Smooth muscle cell (in vitro differentiated cells): ENCODE measurements at regions not wholly inside any gene's neighbourhood (a gene's known extent, or its start where the extent isn't known, plus 50 kb on each side); places are given as distances from the start of the nearest gene placed in this dataset.
"Not testable (repeated sequence)": the region's sequence is repeated elsewhere in the genome, so short reads cannot be mapped to it uniquely, and the experiment has no call there.

Experiments
- DNase-seq: peaks from one replicate; lab custom pipeline; 2025; ENCODE audit not compliant: unreplicated experiment; lab: John Stamatoyannopoulos, UW
- H2AFZ ChIP-seq: fragments of 200-600 bp; sonication (generic); 2 replicates; pipeline ENCODE4 v1.6.0; 2016; ENCODE audit warnings: antibody characterized with exemption, low read depth, mild to moderate bottlenecking
- H3F3A ChIP-seq: fragments of 200-600 bp; sonication (generic); 2 replicates; pipeline ENCODE4 v1.6.0; 2017; ENCODE audit warnings: antibody characterized with exemption, low read depth
- H3K27ac ChIP-seq: fragments of 200-600 bp; sonication (generic); 2 replicates; pipeline ENCODE4 v1.5.1; 2016; ENCODE audit warnings: low read depth, mild to moderate bottlenecking
- H3K27me3 ChIP-seq: fragments of 200-600 bp; sonication (generic); 2 replicates; pipeline ENCODE4 v1.6.1; 2016; ENCODE audit warnings: low read depth, mild to moderate bottlenecking
- H3K36me3 ChIP-seq: fragments of 200-600 bp; sonication (generic); 2 replicates; pipeline ENCODE4 v1.5.1; 2016; ENCODE audit warnings: low read depth
- H3K4me1 ChIP-seq: fragments of 200-600 bp; sonication (generic); 2 replicates; pipeline ENCODE4 v1.5.1; 2016; ENCODE audit warnings: low read depth
- H3K4me2 ChIP-seq: fragments of 200-600 bp; sonication (generic); 2 replicates; pipeline ENCODE4 v1.6.0; 2016; ENCODE audit warnings: mild to moderate bottlenecking
- H3K4me3 ChIP-seq: fragments of 200-600 bp; sonication (generic); 2 replicates; pipeline ENCODE4 v1.5.1; 2016; ENCODE audit warnings: mild to moderate bottlenecking
- H3K79me2 ChIP-seq: fragments of 200-600 bp; sonication (generic); 2 replicates; pipeline ENCODE4 v1.6.0; 2016; ENCODE audit warnings: low read depth, mild to moderate bottlenecking
- H3K9ac ChIP-seq: fragments of 200-600 bp; sonication (generic); 2 replicates; pipeline ENCODE4 v1.6.0; 2016; ENCODE audit warnings: low read depth
- H3K9me3 ChIP-seq: fragments of 200-600 bp; sonication (generic); replicated peaks from 2 replicates; pipeline ENCODE4 v1.5.1; 2016; ENCODE audit warnings: low read depth
- H4K20me1 ChIP-seq: fragments of 200-600 bp; sonication (generic); 2 replicates; pipeline ENCODE4 v1.6.0; 2016; ENCODE audit warnings: low read depth
- WGBS: methylation state at CpG from one replicate; pipeline ENCODE4 v1.1.7; 2016; ENCODE audit warnings: low lambda C conversion rate; 5-methylcytosine and 5-hydroxymethylcytosine counted together
- TF ChIP-seq, protein P1 (sequence below): fragments of 200-600 bp; sonication (generic); IDR thresholded peaks from 2 replicates; pipeline ENCODE4 v1.5.1; 2017; ENCODE audit warnings: borderline replicate concordance, mild to moderate bottlenecking, antibody characterized with exemption; ENCODE audit not compliant: insufficient read depth, poor library complexity, severe bottlenecking

DNA sequence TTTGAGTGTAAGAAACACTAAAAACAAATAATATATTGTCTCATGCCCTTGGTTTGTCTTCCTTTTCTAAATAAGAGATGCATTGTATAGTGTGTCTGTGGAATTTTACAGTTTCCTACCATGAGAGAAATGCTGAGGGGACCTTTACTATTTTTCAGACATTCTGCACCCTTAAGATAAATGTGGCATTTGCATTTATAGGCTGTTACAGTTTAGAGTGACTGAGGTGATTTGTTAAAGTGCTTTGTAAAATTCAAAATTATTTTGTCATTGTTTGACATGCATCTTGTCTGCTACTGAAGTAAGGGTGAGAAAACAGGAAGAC, 78.9 kb upstream of the ZSWIM2 start:
- Histone ChIP-seq H3F3A (no peaks in the 10 kb centered on the region), H2AFZ (no peak overlapping the region), H3K4me3 (no peak overlapping the region), H3K36me3 (no peaks in the 10 kb centered on the region), H3K9ac (no peak overlapping the region), H3K27ac (no peak overlapping the region), H4K20me1 (no peaks in the 10 kb centered on the region), H3K4me2 (no peak overlapping the region), H3K27me3 (no peaks in the 10 kb centered on the region), H3K9me3 (no peaks in the 10 kb centered on the region), H3K4me1 (no peaks in the 10 kb centered on the region), H3K79me2 (no peaks in the 10 kb centered on the region)
- no peak for DNase-seq
- TF ChIP-seq, protein P1, sequence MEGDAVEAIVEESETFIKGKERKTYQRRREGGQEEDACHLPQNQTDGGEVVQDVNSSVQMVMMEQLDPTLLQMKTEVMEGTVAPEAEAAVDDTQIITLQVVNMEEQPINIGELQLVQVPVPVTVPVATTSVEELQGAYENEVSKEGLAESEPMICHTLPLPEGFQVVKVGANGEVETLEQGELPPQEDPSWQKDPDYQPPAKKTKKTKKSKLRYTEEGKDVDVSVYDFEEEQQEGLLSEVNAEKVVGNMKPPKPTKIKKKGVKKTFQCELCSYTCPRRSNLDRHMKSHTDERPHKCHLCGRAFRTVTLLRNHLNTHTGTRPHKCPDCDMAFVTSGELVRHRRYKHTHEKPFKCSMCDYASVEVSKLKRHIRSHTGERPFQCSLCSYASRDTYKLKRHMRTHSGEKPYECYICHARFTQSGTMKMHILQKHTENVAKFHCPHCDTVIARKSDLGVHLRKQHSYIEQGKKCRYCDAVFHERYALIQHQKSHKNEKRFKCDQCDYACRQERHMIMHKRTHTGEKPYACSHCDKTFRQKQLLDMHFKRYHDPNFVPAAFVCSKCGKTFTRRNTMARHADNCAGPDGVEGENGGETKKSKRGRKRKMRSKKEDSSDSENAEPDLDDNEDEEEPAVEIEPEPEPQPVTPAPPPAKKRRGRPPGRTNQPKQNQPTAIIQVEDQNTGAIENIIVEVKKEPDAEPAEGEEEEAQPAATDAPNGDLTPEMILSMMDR: no peak

DNA sequence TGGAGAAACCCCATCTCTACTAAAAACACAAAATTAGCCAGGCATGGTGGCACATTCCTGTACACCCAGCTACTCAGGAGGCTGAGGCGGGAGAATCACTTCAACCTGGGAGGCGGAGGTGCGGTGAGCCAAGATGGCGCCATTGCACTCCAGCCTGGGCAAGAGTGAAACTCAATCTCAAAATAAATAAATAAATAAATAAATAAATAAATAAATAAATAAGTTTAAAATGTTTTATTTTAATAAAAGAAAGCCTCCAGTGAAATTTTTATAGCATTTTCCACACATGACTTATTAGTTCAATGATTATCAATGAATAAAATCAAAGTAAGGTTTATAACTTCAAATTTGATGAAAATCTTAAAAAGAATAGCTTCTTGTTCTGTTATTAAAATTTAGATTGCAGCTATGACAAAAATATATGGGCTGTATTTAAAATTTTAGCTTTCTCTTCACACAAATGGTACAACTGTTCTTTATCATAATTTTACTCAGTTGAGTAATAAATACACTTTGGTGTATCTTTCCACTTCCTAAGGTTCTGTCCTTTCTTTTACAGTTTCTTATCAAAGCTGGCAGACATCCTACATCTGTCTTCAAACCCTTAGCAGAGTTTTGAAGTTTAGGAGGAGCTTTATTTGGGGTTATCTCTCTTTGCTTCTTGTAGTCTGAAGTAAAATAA, 78.4 kb upstream of the ZSWIM2 start:
- over 99% methylated on average over 4 of the region's 4 CpGs for WGBS
- H3K36me3 ChIP-seq: no peaks in the 10 kb centered on the region

DNA sequence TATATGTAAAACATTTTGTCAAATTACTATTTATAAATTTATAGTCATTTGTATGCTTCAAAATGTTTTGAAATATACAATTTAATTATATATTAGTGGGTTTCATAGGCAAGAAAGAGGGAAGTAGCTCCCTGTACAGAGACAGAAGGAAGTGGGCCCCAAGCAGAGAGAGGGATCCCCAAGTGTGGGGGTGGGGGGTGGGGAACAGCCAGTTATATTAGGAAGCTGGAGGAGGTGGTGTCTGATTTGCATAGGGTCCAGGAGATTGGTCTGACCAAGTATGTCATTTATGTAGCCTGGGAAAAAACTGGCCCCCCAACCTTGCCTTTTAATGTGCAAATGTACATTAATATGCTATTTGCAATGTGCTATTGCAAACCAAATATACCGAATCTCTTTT, 76.5 kb upstream of the ZSWIM2 start:
- Histone ChIP-seq H3K4me1 (no peaks in the 10 kb centered on the region), H3F3A (no peaks in the 10 kb centered on the region), H3K36me3 (no peaks in the 10 kb centered on the region), H3K4me2 (no peak overlapping the region), H3K9me3 (no peaks in the 10 kb centered on the region), H3K27me3 (no peaks in the 10 kb centered on the region), H3K27ac (no peak overlapping the region), H3K79me2 (no peaks in the 10 kb centered on the region), H3K4me3 (no peak overlapping the region), H2AFZ (no peak overlapping the region), H3K9ac (no peak overlapping the region), H4K20me1 (no peaks in the 10 kb centered on the region)
- no peak for DNase-seq
- WGBS: 59% methylated on average over 1 of the region's 1 CpG
- TF ChIP-seq, protein P1: no peak

More for the DNA sequence above, 78.4 kb upstream of the ZSWIM2 start:
- H3K9me3 ChIP-seq: no peaks in the 10 kb centered on the region
- TF ChIP-seq, protein P1: no peak
- no peaks in the 10 kb centered on the region for H3K27me3 ChIP-seq
- DNase-seq: no peak
- no peak overlapping the region for H3K4me2 ChIP-seq
- no peak overlapping the region for H3K9ac ChIP-seq
- H3K27ac ChIP-seq: no peak overlapping the region
- no peaks in the 10 kb centered on the region for H3K4me1 ChIP-seq
- H3K79me2 ChIP-seq: no peaks in the 10 kb centered on the region
- no peak overlapping the region for H3K4me3 ChIP-seq
- H4K20me1 ChIP-seq: no peaks in the 10 kb centered on the region
- H2AFZ ChIP-seq: no peak overlapping the region
- H3F3A ChIP-seq: no peaks in the 10 kb centered on the region

DNA sequence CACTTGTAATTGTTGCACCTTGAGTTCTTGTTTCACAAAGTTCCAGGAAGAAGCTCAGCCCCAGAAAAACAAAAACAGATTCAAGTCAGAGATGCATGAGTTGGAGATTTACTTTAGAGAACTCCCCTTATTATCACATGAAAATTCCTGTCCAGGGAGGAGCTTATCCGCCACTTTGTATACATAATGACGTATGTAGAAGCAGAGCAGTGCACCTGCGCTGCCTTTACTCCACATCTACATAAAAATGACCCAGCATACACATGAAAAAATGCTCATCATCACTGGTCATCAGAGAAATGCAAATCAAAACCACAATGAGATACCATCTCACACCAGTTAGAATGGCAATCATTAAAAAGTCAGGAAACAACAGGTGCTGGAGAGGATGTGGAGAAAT, 73.3 kb upstream of the ZSWIM2 start:
- DNase-seq, H3K4me3 ChIP-seq, H3K4me2 ChIP-seq, H3K27ac ChIP-seq, H2AFZ ChIP-seq, H3K27me3 ChIP-seq, H3K79me2 ChIP-seq, H4K20me1 ChIP-seq, H3K36me3 ChIP-seq, H3K9me3 ChIP-seq, H3F3A ChIP-seq, H3K9ac ChIP-seq, H3K4me1 ChIP-seq: not testable (repeated sequence)
- WGBS: 97% methylated on average over 3 of the region's 3 CpGs
